ENCODE measurements at regions not wholly inside any gene's neighbourhood (a gene's known extent, or its start where the extent isn't known, plus 50 kb on each side); places are given as distances from the start of the nearest gene placed in this dataset.
A peak's percentile ranks its signal among the peaks of the same experiment; 100 is the strongest.

DNA sequence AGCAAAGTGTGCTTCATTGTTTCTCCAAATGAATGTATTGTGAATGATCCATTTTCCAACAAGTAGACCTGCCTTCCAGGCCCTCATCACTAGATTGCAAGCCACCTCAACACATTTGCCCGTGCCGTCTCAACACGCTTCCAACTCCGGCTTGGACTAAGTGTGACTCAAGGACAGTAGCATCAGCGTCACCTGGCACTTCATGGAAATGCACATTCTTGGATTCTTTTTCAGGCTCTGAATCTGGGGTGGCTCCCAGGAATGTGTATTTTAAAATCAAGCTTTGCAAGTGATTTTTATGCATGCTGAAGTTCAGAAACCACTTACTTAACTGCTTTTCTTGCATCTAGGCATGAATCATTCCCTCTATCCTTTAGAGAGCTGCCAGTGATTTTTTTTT lies 129.6 kb upstream of the EEF1E1 start:
- TF ChIP-seq, protein P1, sequence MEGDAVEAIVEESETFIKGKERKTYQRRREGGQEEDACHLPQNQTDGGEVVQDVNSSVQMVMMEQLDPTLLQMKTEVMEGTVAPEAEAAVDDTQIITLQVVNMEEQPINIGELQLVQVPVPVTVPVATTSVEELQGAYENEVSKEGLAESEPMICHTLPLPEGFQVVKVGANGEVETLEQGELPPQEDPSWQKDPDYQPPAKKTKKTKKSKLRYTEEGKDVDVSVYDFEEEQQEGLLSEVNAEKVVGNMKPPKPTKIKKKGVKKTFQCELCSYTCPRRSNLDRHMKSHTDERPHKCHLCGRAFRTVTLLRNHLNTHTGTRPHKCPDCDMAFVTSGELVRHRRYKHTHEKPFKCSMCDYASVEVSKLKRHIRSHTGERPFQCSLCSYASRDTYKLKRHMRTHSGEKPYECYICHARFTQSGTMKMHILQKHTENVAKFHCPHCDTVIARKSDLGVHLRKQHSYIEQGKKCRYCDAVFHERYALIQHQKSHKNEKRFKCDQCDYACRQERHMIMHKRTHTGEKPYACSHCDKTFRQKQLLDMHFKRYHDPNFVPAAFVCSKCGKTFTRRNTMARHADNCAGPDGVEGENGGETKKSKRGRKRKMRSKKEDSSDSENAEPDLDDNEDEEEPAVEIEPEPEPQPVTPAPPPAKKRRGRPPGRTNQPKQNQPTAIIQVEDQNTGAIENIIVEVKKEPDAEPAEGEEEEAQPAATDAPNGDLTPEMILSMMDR (IDR thresholded peaks at IDR 0.05) = no peak

DNA sequence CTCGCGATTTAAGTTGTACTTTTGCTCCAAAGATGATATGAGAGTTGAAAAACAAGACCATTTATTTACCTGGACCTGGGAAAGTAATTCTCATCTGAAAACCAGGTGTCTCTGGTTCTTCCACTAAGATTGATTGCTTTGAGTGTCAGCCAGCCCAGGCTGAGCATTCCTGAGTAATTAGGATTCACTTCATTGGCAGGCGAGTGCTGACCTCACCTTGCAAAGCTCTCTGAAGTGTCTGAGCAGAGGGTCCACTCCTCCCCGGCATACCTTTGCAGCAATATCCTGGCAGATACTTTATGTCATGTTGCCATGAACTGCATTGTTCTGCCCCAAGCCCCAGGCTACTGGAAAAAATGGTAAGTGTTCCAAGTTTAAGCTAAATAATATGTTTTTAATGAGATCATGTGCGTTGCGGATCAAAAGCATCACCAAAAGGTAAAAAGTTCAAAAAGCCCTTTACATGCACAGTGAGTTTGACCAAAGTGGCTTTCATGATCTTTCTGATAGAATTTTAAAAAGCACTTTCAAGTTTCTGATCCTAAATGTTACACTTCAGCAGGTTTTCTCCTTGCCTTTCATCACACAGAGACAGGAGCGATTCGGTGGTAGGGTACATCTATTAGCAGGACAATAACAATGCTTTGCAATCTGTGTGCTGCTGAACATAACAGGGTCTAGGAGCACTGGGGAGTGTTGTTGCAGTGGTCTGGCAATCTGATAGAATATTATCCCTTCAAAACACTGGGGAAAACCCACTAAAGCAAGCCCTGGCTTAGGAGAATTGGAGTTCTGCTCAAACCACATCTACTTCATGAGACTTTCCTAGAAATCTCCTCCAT lies 127.8 kb upstream of the EEF1E1 start:
- TF ChIP-seq, protein P1 (IDR thresholded peaks at IDR 0.05) = no peak

DNA sequence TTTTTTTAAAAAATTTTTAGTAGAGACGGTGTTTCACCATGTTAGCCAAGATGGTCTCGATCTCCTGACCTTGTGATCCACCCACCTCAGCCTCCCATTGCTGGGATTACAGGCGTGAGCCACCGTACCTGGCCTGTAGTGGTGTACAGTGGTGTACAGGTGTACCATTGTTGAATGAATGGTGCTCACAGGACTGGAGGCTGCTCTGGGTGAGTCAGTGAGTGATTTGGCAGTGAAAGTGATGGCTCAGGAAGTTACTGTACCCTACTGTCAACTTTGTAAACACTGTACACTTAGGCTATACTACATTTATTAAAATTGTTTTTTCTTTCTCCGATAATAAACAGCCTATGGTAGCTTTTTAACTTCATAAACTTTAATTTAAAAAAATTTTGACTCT lies 122.8 kb upstream of the EEF1E1 start:
- TF ChIP-seq, protein P1 (IDR thresholded peaks at IDR 0.05) = no peak

DNA sequence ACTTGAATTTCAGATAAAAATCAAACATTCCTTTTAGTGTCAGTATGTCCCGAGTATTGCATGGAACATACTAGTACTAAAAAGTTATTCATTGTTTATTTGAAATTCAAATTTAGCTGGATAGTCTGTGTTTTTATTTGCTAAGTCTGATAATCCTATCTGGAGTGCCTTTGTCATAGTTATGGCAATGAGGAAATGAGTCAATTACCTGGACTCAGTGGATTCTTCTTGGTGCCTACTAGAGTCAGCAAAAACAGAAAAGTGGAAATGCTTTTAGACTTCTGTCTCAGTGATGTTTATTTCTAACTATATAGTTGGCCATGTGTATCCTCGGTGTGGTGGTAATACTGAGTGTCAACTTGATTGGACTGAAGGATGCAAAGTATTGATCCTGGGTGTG lies 121.3 kb upstream of the EEF1E1 start:
- TF ChIP-seq, protein P1 (IDR thresholded peaks at IDR 0.05) = no peak

DNA sequence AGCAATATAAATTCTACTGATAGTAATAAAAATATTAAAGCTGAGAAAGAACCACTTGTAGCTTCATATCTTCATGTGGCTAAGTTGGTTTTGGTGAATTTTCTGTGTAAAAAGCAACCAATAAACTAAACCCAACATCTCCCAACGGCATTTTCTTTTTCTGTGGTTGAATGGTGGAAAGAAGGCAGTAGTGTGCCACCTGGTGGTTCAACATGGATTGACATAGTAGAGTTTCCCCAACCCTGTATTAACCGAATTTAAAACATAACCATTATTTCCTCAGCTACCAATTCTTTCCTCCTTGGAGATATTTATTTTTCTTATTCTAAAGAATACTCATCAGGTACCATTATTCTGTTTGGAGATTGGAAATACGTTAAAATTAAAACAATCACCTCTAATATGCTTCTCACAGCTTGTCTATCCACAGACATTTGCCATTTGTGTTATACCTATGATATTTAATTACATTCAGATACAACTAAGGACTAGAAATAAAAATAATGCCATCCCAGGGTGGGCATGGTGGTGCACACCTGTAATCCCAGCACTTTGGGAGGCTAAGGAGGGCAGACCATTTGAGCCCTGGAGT lies 117.1 kb upstream of the EEF1E1 start:
- TF ChIP-seq, protein P1 (IDR thresholded peaks at IDR 0.05) = peak; percentile 72

DNA sequence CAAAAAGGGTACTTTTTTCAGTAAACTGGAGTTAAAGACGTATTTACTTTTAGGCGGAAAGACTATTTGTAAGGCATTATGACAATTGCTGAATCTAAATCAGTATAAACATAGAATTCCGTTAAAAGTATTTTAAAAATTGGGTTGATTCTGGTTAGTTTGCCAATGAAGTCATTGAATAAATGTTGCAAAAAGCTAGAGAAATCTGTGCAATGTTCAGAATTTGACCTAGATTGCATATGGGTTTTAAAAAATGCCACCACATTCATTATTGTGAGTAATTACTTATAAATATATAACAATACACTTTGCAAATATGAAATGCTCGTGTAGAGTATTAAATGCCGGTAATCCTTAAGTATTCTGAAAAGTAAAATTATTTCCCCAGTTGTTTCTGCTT lies 116.5 kb upstream of the EEF1E1 start:
- TF ChIP-seq, protein P1 (IDR thresholded peaks at IDR 0.05) = no peak

DNA sequence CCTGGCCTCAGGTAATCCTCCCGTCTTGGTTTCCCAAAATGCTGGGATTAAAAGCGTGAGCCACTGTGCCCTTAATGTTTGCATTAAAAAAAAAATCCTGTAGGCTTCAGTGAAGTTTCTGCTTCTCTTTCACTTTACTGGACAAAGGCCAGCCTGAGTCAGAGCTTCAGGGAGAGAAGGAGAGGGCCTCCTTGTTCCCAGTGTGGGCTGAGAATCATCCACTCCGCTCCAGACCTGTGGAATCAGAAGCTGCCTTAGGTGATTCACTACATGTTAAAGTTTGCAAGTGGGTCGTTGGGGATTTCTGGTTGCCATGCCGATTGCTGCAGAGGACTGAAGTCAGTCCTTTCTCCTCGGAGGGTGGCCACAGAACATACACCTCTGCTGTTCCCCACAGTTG lies 113.3 kb upstream of the EEF1E1 start:
- TF ChIP-seq, protein P1 (IDR thresholded peaks at IDR 0.05) = no peak
